ENCODE measurements at regions not wholly inside any gene's neighbourhood (a gene's known extent, or its start where the extent isn't known, plus 50 kb on each side); places are given as distances from the start of the nearest gene placed in this dataset.

DNA sequence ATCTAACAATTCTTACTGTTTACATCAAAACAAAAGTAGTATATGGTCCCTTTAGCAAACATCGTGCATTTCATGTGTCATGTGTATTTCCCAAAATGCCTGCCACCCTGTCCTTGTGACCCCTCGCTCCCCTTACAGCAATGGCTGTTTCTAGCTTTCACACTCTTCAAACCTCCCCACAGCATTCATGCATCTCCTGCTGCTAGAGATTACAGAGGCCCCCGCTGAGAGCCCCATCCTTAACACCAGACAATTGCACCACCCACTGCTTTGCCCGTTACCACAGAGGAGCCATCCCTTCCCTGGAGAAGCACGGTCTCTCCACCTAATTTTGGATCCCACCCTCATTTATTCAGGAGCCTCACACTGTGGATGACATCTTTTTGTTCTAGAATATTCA is 149.7 kb upstream of the IRX4 start:
- DNase-seq (no peak), ATAC-seq (no peak)
- H3K27ac Mint-ChIP-seq: no peak overlapping the region
- no peaks in the 10 kb centered on the region for H3K36me3 Mint-ChIP-seq (ENCODE audit: low read depth)
- H3K27me3 Mint-ChIP-seq: peaks cover 55% of the 10 kb centered on the region
- H3K9me3 ChIP-seq (ENCODE audit: control insufficient read depth, low read length, poor library complexity, severe bottlenecking): no peaks in the 10 kb centered on the region
- H3K4me1 Mint-ChIP-seq: no peaks in the 10 kb centered on the region
- no peak overlapping the region for H3K4me3 Mint-ChIP-seq

DNA sequence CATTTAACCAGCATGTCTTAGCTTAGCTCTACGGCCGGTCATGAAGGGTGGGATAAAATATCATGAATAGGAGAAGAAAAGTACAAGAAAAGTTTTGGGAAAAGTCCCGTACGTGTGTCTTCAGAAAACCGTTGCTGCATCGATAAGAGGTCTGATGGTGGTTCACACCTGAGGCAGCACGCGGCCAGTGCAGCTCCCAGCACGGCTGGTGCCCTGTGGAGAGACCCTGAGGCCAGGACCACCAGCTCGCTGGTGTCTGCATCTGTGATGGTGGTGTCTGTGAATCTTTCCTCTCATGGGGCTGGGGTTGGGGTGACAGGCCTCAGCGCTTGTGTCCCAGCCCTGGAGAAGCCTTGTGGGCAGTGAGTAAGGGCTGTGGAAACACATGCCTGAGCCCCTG is 148.9 kb upstream of the IRX4 start:
- Mint-ChIP-seq H3K27ac (no peak overlapping the region), H3K27me3 (peaks cover 59% of the 10 kb centered on the region), H3K4me1 (no peaks in the 10 kb centered on the region), H3K4me3 (no peak overlapping the region), H3K36me3 (ENCODE audit: low read depth) (no peaks in the 10 kb centered on the region)
- H3K9me3 ChIP-seq (ENCODE audit: control insufficient read depth, low read length, poor library complexity, severe bottlenecking): no peaks in the 10 kb centered on the region
- DNase-seq: no peak
- ATAC-seq: no peak

DNA sequence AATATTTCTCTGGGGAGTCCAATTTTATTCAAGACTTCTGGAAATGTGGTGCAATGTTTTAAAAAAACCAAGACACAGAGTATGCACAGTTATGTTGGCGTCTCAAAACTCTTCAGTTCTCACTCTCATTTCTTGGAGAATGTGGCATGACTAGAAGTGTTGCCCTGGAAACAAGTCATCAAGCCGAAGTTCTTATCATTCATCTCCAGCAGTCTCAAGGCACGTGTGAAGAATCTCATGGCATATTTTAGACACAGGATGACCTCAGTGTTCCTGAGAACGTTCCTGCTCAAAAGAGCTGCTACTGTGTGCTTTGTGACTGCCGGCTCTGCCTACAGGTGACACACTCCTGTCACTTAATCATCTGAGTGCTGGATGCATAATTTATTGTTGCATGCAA is 147.4 kb upstream of the IRX4 start:
- H3K4me3 Mint-ChIP-seq: no peak overlapping the region
- peaks cover 49% of the 10 kb centered on the region for H3K27me3 Mint-ChIP-seq
- no peak for DNase-seq

DNA sequence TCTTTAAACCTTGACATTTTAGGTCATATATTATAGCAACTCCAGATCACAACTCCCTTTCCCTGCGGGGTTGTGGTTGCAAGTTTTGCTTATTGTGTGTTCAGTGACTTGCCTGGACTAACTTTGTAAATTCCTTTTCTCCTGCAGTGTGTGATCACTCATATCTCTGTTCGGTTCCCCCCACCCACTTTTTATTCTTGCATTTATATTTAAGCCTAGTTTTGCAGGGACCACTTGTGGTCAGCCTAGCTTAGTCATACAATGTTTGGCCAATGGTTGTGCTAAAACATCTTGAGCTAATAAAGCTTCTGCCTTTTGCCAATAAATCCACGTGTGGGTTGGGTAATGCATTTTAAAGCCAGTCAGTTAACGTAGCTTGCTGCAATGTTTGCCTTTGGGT is 146.5 kb upstream of the IRX4 start:
- no peaks in the 10 kb centered on the region for H3K9me3 ChIP-seq (ENCODE audit: control insufficient read depth, low read length, poor library complexity, severe bottlenecking)
- DNase-seq: no peak
- ATAC-seq: no peak
- Mint-ChIP-seq H3K27ac (no peak overlapping the region), H3K4me1 (no peaks in the 10 kb centered on the region), H3K36me3 (ENCODE audit: low read depth) (no peaks in the 10 kb centered on the region), H3K27me3 (peaks cover 45% of the 10 kb centered on the region), H3K4me3 (no peak overlapping the region)

More for the DNA sequence above, 147.4 kb upstream of the IRX4 start:
- no peaks in the 10 kb centered on the region for H3K9me3 ChIP-seq (ENCODE audit: control insufficient read depth, low read length, poor library complexity, severe bottlenecking)
- no peaks in the 10 kb centered on the region for H3K36me3 Mint-ChIP-seq (ENCODE audit: low read depth)
- no peak for ATAC-seq
- H3K27ac Mint-ChIP-seq: no peak overlapping the region
- no peaks in the 10 kb centered on the region for H3K4me1 Mint-ChIP-seq

DNA sequence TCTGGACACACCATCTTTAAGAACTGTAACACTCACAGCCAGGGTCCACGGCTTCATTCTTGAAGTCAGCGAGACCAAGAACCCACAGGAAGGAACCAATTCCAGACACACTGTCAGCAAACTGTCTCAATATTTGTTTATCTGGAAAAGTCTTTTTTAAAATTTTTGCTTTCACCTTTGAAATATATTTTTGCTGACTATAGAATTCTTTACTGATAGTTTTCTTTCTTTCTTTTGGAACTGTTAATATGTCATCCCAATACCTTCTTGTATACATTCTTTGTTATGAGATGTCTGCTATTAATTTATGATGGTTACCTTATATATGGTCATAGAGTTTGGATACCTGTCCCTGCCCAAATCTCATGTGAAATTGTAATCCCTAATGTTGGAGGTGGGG is 145.1 kb upstream of the IRX4 start:
- H3K4me3 Mint-ChIP-seq: no peak overlapping the region
- no peak for ATAC-seq

DNA sequence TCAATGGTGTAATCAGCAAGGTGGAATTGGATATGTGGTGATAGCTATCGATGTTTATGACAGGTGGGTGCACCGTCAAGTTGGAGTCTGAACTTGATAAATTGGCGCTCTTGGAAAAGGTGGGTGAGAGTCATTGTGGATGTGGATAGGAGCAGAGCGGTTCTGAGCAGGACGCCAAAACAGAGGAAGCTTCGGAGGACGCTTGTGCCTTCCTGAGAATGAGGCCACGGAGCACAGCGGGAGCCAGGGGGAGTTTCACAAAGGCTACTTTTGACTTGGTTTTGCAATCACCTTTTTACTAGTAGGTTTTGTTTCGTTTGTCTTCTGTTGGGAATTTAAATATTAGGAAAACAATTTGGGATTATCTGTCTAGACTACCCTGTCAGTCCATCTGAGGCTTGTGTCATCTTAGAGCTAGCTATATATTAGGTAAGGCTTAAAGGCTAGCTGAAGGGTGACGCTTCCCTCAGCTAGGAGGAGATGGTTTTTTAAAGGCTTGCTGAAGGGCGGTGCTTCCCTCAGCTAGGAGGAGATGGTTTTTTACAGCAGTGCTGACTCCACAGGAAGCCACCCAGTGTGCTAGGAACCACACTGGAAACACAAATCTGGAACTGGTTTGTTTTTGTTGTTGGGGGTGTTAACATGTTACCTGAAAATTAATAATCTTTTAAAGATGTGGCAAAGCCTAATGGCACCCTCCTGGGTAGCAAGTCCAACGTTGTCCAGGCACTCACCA is 142.4 kb upstream of the IRX4 start:
- no peaks in the 10 kb centered on the region for H3K36me3 Mint-ChIP-seq (ENCODE audit: low read depth)
- no peak overlapping the region for H3K4me3 Mint-ChIP-seq
- no peak for DNase-seq
- ATAC-seq: no peak
- H3K9me3 ChIP-seq (ENCODE audit: control insufficient read depth, low read length, poor library complexity, severe bottlenecking): no peaks in the 10 kb centered on the region
- peaks cover 51% of the 10 kb centered on the region for H3K27me3 Mint-ChIP-seq
- no peak overlapping the region for H3K27ac Mint-ChIP-seq
- H3K4me1 Mint-ChIP-seq: no peaks in the 10 kb centered on the region

More for the DNA sequence above, 145.1 kb upstream of the IRX4 start:
- no peaks in the 10 kb centered on the region for H3K4me1 Mint-ChIP-seq
- peaks cover 43% of the 10 kb centered on the region for H3K27me3 Mint-ChIP-seq
- no peak overlapping the region for H3K27ac Mint-ChIP-seq
- DNase-seq: no peak
- H3K36me3 Mint-ChIP-seq (ENCODE audit: low read depth): no peaks in the 10 kb centered on the region
- no peaks in the 10 kb centered on the region for H3K9me3 ChIP-seq (ENCODE audit: control insufficient read depth, low read length, poor library complexity, severe bottlenecking)

DNA sequence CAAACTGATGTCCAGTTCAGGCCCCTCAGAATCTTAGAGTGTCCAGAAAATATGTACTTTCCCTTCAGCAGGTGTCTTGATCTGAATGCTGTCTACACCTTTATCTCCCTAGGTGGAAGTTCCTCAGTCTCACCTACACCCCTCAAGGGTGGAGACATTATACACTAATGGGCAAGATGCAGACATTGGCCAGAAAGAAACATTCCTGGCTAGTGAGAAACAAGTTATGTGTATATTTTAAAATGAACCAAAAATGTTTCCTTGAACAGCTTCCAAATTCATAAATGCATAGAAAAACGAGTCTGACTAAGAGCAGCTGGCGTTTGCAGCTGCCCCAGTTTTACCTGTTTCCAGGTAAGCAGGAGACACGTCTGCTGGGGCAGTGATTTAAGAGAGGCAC is 140.5 kb upstream of the IRX4 start:
- Mint-ChIP-seq H3K27ac (no peak overlapping the region), H3K4me1 (no peaks in the 10 kb centered on the region), H3K36me3 (ENCODE audit: low read depth) (no peaks in the 10 kb centered on the region), H3K4me3 (no peak overlapping the region), H3K27me3 (peaks cover 58% of the 10 kb centered on the region)
- DNase-seq (no peak), ATAC-seq (no peak)
- H3K9me3 ChIP-seq (ENCODE audit: control insufficient read depth, low read length, poor library complexity, severe bottlenecking): no peaks in the 10 kb centered on the region

DNA sequence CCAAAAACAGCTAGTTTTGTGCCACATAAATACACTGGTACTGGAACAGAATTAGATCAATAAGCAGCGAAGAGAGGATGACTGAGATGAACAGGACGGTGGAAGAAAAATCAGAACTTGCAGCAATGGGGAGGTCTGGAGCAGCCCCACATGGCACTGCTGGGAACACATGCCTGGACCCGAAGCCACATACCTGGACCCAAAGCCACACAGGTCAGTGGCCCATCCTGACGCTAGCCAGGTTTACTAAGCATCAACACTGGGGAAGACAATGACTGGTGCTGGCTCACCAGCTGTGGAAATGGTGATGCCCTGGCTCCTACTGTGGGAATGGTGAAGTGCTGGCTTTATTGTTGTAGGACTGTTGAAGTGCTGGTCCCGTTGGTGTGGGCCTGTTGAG is 139.7 kb upstream of the IRX4 start:
- H3K9me3 ChIP-seq (ENCODE audit: control insufficient read depth, low read length, poor library complexity, severe bottlenecking): no peaks in the 10 kb centered on the region
- H3K36me3 Mint-ChIP-seq (ENCODE audit: low read depth): no peaks in the 10 kb centered on the region
- no peak overlapping the region for H3K27ac Mint-ChIP-seq
- H3K4me1 Mint-ChIP-seq: no peaks in the 10 kb centered on the region
- H3K4me3 Mint-ChIP-seq: no peak overlapping the region
- DNase-seq (no peak), ATAC-seq (no peak)
- peaks cover 58% of the 10 kb centered on the region for H3K27me3 Mint-ChIP-seq

DNA sequence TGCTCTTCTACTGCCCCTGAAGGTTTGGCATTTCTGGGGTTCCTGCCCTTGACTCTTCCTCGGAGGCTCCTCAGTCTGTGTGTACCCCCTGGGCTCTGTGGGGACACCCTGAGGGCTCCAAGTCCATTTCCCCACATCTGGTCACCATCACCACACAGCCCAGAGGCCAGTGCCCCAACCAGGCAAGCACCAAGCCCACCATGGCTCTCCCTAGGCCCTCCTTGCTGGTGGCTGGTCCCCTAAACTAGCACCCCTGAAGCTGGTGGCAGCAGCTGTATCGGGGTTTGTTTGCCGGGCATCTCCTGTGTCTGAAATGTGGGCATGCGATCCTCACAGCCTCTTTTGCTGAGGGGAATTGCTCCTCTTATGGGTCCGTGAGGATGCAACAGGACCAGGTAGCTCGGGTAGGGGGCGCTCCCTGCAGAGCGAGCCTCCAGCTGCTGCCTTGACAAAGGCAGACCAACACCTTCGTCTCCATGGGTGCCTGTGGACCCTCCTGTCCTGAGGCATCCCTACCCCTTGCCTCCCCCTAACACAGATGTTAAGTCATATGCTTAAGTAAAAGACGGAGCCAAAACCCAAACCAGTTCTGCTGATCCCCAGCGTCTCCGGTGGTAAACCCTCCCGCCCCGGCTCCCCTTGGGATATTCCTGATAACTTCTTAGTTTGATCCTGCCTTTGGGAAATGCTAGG is 138.9 kb upstream of the IRX4 start:
- H3K4me3 Mint-ChIP-seq: no peak overlapping the region
- no peaks in the 10 kb centered on the region for H3K9me3 ChIP-seq (ENCODE audit: control insufficient read depth, low read length, poor library complexity, severe bottlenecking)
- no peaks in the 10 kb centered on the region for H3K4me1 Mint-ChIP-seq
- H3K27ac Mint-ChIP-seq: no peak overlapping the region
- H3K27me3 Mint-ChIP-seq: peaks cover 58% of the 10 kb centered on the region
- ATAC-seq: no peak
- DNase-seq: no peak
- no peaks in the 10 kb centered on the region for H3K36me3 Mint-ChIP-seq (ENCODE audit: low read depth)

DNA sequence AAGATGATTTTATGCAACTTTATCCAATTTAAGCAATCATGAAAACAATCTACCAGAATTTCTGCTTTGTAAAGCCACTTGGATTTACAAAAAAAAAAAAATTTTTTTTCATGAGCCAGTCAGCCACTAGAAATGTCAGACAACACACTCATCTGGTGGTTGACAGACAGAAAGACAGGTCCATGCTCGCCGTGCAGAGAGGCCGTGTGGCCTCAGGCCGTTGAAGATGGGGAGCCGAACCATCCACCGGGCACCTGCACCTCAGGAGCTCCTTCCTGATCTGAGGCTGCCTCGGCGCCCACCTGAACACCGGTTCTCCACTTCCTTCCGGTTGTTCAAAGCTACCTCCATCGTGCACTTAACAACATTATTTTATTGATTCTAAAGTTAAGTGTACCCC is 138.0 kb upstream of the IRX4 start:
- no peaks in the 10 kb centered on the region for H3K4me1 Mint-ChIP-seq
- ATAC-seq: no peak
- H3K9me3 ChIP-seq (ENCODE audit: control insufficient read depth, low read length, poor library complexity, severe bottlenecking): no peaks in the 10 kb centered on the region
- no peaks in the 10 kb centered on the region for H3K36me3 Mint-ChIP-seq (ENCODE audit: low read depth)
- H3K4me3 Mint-ChIP-seq: no peak overlapping the region
- peaks cover 65% of the 10 kb centered on the region for H3K27me3 Mint-ChIP-seq
- no peak overlapping the region for H3K27ac Mint-ChIP-seq
- no peak for DNase-seq

DNA sequence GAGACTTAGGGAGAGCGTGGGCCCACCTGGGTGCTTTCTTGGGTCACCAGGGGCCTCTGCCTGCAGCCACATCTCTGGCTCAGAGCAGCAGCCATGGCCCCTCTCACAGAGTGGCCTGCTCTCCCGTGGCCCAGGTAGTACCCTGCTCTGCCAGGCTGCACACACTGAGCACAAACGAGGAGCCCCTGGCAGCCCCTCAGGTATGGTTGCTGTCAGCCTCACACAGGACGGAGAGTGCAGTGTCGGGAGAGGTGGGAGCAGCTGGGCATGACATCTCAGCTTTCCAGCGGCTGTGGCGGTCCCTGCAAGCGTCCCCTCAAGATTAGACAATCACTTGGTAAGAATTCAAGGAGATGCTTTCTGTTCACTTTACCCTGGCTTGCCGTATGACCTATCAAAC is 137.0 kb upstream of the IRX4 start:
- Mint-ChIP-seq H3K27ac (no peak overlapping the region), H3K36me3 (ENCODE audit: low read depth) (no peaks in the 10 kb centered on the region), H3K27me3 (peaks cover 68% of the 10 kb centered on the region), H3K4me3 (no peak overlapping the region), H3K4me1 (no peaks in the 10 kb centered on the region)
- ATAC-seq: no peak
- DNase-seq: no peak
- no peaks in the 10 kb centered on the region for H3K9me3 ChIP-seq (ENCODE audit: control insufficient read depth, low read length, poor library complexity, severe bottlenecking)

DNA sequence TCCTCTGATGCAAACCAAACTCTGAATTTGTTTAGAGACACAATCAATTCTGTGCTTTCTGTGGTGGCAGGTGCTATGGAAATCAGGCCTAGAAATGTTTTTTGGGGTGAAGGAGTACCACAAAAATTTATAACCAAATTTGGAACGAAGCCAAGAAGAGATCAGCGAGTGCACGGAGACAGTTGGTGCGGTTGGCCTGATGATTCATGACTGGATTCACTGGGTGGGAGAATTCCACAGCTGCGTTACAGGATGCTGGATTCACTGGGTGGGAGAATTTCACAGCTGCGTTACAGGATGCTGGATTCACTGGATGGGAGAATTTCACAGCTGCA is 135.6 kb upstream of the IRX4 start:
- H3K36me3 Mint-ChIP-seq (ENCODE audit: low read depth): no peaks in the 10 kb centered on the region
- no peak overlapping the region for H3K27ac Mint-ChIP-seq
- no peaks in the 10 kb centered on the region for H3K4me1 Mint-ChIP-seq
- DNase-seq (no peak), ATAC-seq (no peak)
- H3K4me3 Mint-ChIP-seq: no peak overlapping the region
- H3K9me3 ChIP-seq (ENCODE audit: control insufficient read depth, low read length, poor library complexity, severe bottlenecking): no peaks in the 10 kb centered on the region
- peaks cover 78% of the 10 kb centered on the region for H3K27me3 Mint-ChIP-seq

DNA sequence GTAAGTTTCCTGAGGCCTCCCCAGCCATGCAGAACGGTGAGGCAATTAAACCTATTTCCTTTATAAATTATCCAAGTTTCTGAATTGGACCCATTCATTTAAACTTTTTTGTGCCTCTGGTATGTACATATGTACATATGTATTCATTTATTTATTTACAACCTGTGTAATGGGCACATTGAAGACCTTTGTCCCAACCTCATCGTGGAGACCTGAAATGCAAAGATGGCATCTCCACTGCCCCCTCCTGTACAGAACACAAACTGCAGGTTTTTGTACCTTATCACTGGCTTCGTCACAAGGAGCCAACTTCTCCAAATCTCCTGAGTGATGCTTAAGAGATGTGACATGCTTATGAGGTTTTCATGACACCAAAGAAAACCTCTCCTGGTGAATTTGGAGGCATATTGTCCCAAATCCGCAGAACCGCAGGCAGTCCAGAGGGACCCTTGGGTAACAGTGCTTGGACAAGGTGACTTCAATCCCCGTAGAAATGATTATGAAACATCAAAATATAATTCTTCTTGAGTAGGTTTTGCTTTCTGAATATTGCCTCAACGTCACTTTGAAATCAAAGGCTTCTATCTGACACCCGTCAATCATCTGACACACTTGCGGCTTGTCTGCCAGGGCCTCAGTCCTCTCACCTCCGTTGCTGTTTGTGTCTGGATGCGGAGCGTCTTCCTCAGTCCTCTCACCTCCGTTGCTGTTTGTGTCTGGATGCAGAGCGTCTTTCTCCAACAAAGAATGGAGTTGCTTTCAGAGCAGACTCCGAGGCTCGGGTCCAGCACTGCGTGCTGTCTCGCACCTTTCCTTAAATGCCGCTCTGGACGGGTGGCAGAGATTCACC is 135.0 kb upstream of the IRX4 start:
- Mint-ChIP-seq H3K4me3 (no peak overlapping the region), H3K36me3 (ENCODE audit: low read depth) (no peaks in the 10 kb centered on the region), H3K4me1 (no peaks in the 10 kb centered on the region), H3K27ac (no peak overlapping the region), H3K27me3 (peaks cover 73% of the 10 kb centered on the region)
- no peaks in the 10 kb centered on the region for H3K9me3 ChIP-seq (ENCODE audit: control insufficient read depth, low read length, poor library complexity, severe bottlenecking)
- ATAC-seq (no peak), DNase-seq (no peak)

Measured in T-helper 17 cell (primary cell).